Epithelial cell of proximal tubule (primary cell): ENCODE measurements at regions not wholly inside any gene's neighbourhood (a gene's known extent, or its start where the extent isn't known, plus 50 kb on each side); places are given as distances from the start of the nearest gene placed in this dataset.

ENCODE experiments used
- DNase-seq: peaks from one replicate; pipeline ENCODE4 v3.0.0-alpha.2; 2011; ENCODE audit warnings: low read depth
- H3K4me3 ChIP-seq: 2 replicates; pipeline ENCODE4 v1.5.1; 2011; ENCODE audit warnings: low read depth, mild to moderate bottlenecking, low read length
- TF ChIP-seq, protein P1 (sequence below): conservative IDR thresholded peaks from 2 replicates; pipeline ENCODE4 v1.5.1; 2012; ENCODE audit warnings: low read depth, mild to moderate bottlenecking, low read length

DNA sequence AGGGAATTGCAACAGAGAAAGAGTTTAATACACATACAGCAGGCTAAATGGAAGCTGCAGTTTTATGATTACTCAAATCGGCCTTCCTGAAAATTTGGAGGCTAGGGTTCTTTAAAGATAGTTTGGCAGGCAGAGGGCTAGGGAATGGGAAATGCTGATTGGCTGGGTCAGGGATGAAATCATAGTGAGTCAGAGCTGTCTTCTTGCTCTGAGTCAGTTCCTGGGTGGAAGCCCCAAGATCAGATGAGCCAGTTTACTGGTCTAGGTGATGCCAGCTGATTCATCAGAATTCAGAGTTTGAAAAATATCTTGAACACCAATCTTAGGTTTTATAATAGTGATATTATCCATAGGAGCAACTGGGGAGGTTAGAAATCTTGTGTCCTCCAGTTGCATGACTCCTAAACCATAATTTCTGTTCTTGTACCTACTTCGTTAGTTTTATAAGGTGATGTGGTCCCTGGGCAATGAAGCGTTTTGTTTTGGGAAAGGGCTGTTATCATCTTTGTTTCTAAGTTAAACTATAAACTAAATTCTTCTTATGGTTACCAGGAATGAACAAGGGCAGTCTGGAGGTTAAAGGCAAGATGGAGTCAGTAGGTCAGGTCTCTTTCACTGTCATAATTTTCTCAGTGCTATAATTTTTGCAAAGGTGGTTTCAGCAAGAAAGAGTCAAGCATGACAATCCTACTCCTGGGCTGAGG is 257.8 kb upstream of the CCDC196 start:
- H3K4me3 ChIP-seq, result no peak overlapping the region
- peak; percentile 50 for DNase-seq
- TF ChIP-seq, protein P1, sequence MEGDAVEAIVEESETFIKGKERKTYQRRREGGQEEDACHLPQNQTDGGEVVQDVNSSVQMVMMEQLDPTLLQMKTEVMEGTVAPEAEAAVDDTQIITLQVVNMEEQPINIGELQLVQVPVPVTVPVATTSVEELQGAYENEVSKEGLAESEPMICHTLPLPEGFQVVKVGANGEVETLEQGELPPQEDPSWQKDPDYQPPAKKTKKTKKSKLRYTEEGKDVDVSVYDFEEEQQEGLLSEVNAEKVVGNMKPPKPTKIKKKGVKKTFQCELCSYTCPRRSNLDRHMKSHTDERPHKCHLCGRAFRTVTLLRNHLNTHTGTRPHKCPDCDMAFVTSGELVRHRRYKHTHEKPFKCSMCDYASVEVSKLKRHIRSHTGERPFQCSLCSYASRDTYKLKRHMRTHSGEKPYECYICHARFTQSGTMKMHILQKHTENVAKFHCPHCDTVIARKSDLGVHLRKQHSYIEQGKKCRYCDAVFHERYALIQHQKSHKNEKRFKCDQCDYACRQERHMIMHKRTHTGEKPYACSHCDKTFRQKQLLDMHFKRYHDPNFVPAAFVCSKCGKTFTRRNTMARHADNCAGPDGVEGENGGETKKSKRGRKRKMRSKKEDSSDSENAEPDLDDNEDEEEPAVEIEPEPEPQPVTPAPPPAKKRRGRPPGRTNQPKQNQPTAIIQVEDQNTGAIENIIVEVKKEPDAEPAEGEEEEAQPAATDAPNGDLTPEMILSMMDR, result no peak

DNA sequence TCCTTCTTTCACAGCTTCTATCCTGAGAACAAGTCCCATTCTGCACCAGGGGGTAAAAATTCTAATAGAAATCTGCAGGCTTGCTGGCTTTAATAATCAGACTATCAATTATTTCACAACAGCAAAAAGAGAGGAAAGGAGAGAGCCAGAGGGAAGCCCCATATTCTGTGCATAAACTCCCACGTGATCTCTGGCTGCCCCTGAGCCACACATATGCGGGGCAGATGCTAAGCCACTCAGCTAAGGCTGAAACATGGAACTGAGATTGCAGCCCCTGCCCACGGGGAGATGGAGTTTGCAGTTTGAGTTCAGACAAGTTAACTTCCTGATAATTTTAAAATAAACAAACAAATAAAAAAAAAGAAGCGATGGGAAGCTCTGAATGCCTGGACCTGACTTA is 254.4 kb upstream of the CCDC196 start:
- no peak for DNase-seq
- TF ChIP-seq, protein P1, result no peak
- H3K4me3 ChIP-seq, result no peak overlapping the region

DNA sequence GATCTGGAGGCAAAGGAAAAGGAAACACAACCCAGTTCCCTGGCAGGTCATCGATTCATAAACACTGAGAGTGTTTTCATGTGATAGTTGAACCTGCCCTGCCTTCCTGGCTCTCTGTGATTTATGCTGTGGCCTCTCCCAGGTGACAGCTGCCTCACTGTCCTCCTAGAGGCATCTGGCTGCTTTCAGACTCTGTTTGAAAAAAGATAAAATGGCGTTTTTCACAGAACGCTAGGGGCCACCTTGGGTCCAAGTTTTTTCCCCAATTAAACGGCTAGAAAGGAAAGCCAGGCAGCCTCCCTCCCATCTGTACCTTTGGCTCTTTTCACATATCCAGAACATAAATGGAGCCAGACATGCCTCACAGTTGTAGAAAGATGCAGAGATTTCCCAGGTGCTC is 252.6 kb upstream of the CCDC196 start:
- DNase-seq, result no peak
- TF ChIP-seq, protein P1, result no peak
- H3K4me3 ChIP-seq, result no peak overlapping the region

DNA sequence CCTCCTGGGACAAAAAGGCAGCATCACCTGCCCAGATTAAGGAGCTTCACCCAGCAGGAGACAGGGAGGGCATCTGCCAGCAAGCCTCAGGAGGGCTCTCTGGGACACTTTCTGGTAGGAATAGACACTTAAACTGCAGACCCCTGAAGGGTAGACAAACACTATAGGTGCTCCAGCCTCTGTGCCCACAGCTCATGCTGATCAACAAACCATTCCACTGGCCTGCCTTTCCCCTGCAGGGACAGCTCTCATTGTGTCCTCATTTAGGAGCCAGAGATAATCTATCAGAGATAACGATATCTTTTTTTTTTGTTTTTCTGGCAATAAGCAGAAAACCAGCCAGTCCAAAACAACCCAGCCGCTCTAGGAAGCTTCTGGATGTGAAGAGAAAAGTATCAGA is 251.8 kb upstream of the CCDC196 start:
- no peak overlapping the region for H3K4me3 ChIP-seq
- TF ChIP-seq, protein P1, result no peak
- DNase-seq, result no peak

DNA sequence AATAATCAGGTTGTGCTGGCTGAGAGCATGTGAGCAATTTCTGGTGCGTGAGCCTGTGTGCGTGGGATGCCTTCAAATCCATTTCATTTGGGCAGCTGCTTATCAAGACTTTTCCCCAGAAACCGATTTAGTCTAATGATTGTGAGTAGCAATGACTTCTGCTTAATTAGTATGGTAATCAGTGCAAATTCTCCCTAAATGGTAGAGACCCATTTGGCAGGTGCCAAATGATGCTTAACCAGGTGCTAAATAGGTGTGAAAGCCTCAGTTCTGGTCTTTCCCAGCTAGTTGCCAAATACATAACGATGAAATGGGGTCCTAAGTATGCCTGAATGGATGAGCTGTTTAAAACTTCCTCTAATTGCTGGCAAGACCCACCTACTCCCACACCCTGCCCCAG is 248.4 kb upstream of the CCDC196 start:
- no peak for DNase-seq
- no peak overlapping the region for H3K4me3 ChIP-seq
- TF ChIP-seq, protein P1, result no peak

DNA sequence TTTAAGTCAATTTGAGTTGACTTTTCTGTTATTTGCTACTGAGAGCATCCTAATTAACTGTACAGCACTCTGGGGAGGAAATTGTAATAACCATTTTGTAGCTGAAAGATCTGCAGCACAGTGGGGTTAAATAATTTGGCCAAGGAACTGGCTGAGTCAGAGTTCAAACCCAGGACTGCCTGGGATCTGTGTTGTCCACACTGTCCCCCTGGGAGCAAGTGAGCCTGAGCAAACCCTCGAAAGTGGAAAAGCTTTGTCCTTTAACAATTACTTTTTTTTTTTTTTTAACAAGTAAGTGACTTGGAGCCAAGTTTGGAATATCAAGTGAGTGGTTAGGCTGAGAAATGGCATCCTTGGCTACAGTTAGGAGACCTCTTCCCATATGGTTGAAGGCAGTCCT is 247.2 kb upstream of the CCDC196 start:
- DNase-seq, result no peak
- H3K4me3 ChIP-seq, result no peak overlapping the region
- TF ChIP-seq, protein P1, result no peak

DNA sequence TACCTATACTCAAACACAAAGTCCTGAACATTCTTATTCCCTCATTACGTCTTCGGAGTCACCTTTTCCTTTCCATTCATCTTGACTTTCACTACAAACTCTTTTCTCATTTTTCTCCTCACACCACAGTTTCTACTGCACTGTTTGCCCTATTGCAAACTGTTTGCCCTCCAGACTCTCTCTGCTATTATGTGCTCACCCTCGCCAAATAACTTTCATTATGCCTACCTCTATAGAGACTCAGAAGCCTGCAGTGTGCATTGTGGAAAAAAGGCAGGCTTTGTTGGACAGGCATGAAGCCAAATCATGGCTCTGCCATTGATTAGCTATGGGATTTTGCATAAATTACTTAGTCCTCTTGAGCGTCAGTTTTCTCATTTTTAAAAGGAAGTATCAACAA is 246.6 kb upstream of the CCDC196 start:
- DNase-seq, result no peak
- H3K4me3 ChIP-seq, result no peak overlapping the region
- TF ChIP-seq, protein P1, result no peak
